Fibroblast of lung (primary cell): ENCODE measurements at regions not wholly inside any gene's neighbourhood (a gene's known extent, or its start where the extent isn't known, plus 50 kb on each side); places are given as distances from the start of the nearest gene placed in this dataset.

Source experiments
- CTCF ChIP-seq, 2 donors: IDR thresholded peaks in 1 of 2; conservative IDR thresholded peaks in 1 of 2; 1 replicate in 1 of 2; 2 replicates in 1 of 2; pipeline ENCODE4 v1.5.1; 2011 to 2012; ENCODE audit warnings: low read length in 2 of 2, control low read depth in 1 of 2, inconsistent platforms in 1 of 2, low read depth in 1 of 2, mild to moderate bottlenecking in 1 of 2
- EZH2 ChIP-seq: IDR thresholded peaks from 2 replicates; pipeline ENCODE4 v1.5.1; 2012; ENCODE audit warnings: low read length, control low read depth, mild to moderate bottlenecking; ENCODE audit errors: missing control alignments

- TF ChIP-seq CTCF (conservative IDR thresholded peaks at IDR 0.05 in 1 of 2, IDR thresholded peaks at IDR 0.05 in 1 of 2; ENCODE audit: low read depth in 1 of 2, low read length in 2 of 2) (no peak), EZH2 (no peak)
These were observed 451.4 kb downstream of the WDR72 start for GRCh38 chr15:53307952-53308624.
